CD4-positive, alpha-beta T cell (primary cell): ENCODE measurements at regions not wholly inside any gene's neighbourhood (a gene's known extent, or its start where the extent isn't known, plus 50 kb on each side); places are given as distances from the start of the nearest gene placed in this dataset.

Experiments
- ATAC-seq: fragments of 200-7000 bp; cut with Tn5 transposase; one replicate; pipeline ENCODE4 v1.10.0; 2022; ENCODE audit warnings: mild to moderate bottlenecking; ENCODE audit not compliant: poor library complexity
- CTCF ChIA-PET: fragments of 350-600 bp; sonication (Branson Sonifier 250); formaldehyde crosslinking; loops from one replicate; lab custom pipeline; 2021; ENCODE audit warnings: antibody characterized with exemption, inconsistent platforms; lab: Charles Lee
- POLR2A ChIA-PET: fragments of 350-600 bp; sonication (Branson Sonifier 250); formaldehyde crosslinking; loops from one replicate; lab custom pipeline; 2021; ENCODE audit warnings: antibody characterized with exemption, inconsistent platforms; lab: Charles Lee
- DNase-seq, 14 experiments: peaks; one replicate each; pipeline ENCODE4 v3.0.0-alpha.2; 2013 to 2020; ENCODE audit warnings: mixed read lengths in 2 of 14
- H3K27ac ChIP-seq, 2 donors: one replicate each; pipeline versions ENCODE4 v1.5.1 to v1.7.0; 2013; ENCODE audit warnings: low read length in 2 of 2, low read depth in 1 of 2, mild to moderate bottlenecking in 1 of 2
- H3K27me3 ChIP-seq, 2 experiments: 1 replicate in 1 of 2; 2 replicates in 1 of 2; pipeline versions ENCODE4 v1.6.1 to v1.7.0; 2013; ENCODE audit warnings: low read length in 2 of 2, control low read depth in 1 of 2, mild to moderate bottlenecking in 1 of 2, moderate library complexity in 1 of 2; ENCODE audit not compliant: insufficient read depth in 2 of 2, control insufficient read depth in 1 of 2
- H3K36me3 ChIP-seq: one replicate; pipeline ENCODE4 v1.6.1; 2013; ENCODE audit warnings: low read length, control low read depth; ENCODE audit not compliant: insufficient read depth
- H3K4me1 ChIP-seq: one replicate; pipeline ENCODE4 v1.6.1; 2013; ENCODE audit warnings: low read length, control low read depth; ENCODE audit not compliant: insufficient read depth
- H3K4me3 ChIP-seq: one replicate; pipeline ENCODE4 v1.5.1; 2013; ENCODE audit warnings: mild to moderate bottlenecking, low read length, moderate library complexity
- H3K9me3 ChIP-seq, 2 experiments: 1 replicate in 1 of 2; 2 replicates in 1 of 2; pipeline versions ENCODE4 v1.6.1 to v1.7.0; 2013; ENCODE audit warnings: low read length in 2 of 2, mild to moderate bottlenecking in 2 of 2, control low read depth in 1 of 2, moderate library complexity in 1 of 2; ENCODE audit not compliant: control insufficient read depth in 1 of 2, insufficient read depth in 1 of 2
- H3K27ac Mint-ChIP-seq: one replicate; pipeline ENCODE4 v1.8.0; 2020; ENCODE audit warnings: mixed read lengths
- H3K27me3 Mint-ChIP-seq: one replicate; pipeline ENCODE4 v1.8.0; 2021; ENCODE audit warnings: mixed read lengths
- H3K36me3 Mint-ChIP-seq: one replicate; pipeline ENCODE4 v1.8.0; 2021; ENCODE audit warnings: low read depth, mixed read lengths
- H3K4me1 Mint-ChIP-seq: one replicate; pipeline ENCODE4 v1.8.0; 2021; ENCODE audit warnings: low read depth, mixed read lengths
- H3K4me3 Mint-ChIP-seq: one replicate; pipeline ENCODE4 v1.8.0; 2020; ENCODE audit warnings: mild to moderate bottlenecking, mixed read lengths
- H3K9me3 Mint-ChIP-seq: one replicate; pipeline ENCODE4 v1.8.0; 2020; ENCODE audit warnings: mixed read lengths
- intact Hi-C, 2 experiments: fragments of 100-400 bp; cut with DNase I in 1 of 2; cut with micrococcal nuclease in 1 of 2; formaldehyde crosslinking; loops; one replicate each; pipeline versions ENCODE4 v1.15.1 to v1.9.0; 2023 to 2025; cut with DNase I, micrococcal nuclease
- TF ChIP-seq, protein P1 (sequence below): fragments of 200-600 bp; IDR thresholded peaks from one replicate; pipeline ENCODE4 v1.8.0; 2022; ENCODE audit warnings: antibody characterized with exemption, mild to moderate bottlenecking

GRCh38 chr6:167759206-167759605 lies 67.5 kb upstream of the AFDN start:
- Mint-ChIP-seq H3K9me3 (no peaks in the 10 kb centered on the region), H3K4me3 (no peak overlapping the region), H3K27ac (no peak overlapping the region), H3K4me1 (no peaks in the 10 kb centered on the region), H3K27me3 (peaks cover 19% of the 10 kb centered on the region), H3K36me3 (no peaks in the 10 kb centered on the region)
- no peaks in the 10 kb centered on the region for H3K36me3 ChIP-seq
- ChIA-PET POLR2A (no interaction called here), CTCF (no interaction called here)
- TF ChIP-seq, protein P1, sequence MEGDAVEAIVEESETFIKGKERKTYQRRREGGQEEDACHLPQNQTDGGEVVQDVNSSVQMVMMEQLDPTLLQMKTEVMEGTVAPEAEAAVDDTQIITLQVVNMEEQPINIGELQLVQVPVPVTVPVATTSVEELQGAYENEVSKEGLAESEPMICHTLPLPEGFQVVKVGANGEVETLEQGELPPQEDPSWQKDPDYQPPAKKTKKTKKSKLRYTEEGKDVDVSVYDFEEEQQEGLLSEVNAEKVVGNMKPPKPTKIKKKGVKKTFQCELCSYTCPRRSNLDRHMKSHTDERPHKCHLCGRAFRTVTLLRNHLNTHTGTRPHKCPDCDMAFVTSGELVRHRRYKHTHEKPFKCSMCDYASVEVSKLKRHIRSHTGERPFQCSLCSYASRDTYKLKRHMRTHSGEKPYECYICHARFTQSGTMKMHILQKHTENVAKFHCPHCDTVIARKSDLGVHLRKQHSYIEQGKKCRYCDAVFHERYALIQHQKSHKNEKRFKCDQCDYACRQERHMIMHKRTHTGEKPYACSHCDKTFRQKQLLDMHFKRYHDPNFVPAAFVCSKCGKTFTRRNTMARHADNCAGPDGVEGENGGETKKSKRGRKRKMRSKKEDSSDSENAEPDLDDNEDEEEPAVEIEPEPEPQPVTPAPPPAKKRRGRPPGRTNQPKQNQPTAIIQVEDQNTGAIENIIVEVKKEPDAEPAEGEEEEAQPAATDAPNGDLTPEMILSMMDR = no peak
- no peak overlapping the region for H3K27ac ChIP-seq
- intact Hi-C loops = no loop called here
- H3K27me3 ChIP-seq = peaks cover 0 to 4% of the 10 kb centered on the region in 2 experiments
- DNase-seq (no peak), ATAC-seq (no peak)
- H3K4me1 ChIP-seq = no peaks in the 10 kb centered on the region
- peaks cover 0 to 4% of the 10 kb centered on the region in 2 experiments for H3K9me3 ChIP-seq
- H3K4me3 ChIP-seq = no peak overlapping the region

DNA sequence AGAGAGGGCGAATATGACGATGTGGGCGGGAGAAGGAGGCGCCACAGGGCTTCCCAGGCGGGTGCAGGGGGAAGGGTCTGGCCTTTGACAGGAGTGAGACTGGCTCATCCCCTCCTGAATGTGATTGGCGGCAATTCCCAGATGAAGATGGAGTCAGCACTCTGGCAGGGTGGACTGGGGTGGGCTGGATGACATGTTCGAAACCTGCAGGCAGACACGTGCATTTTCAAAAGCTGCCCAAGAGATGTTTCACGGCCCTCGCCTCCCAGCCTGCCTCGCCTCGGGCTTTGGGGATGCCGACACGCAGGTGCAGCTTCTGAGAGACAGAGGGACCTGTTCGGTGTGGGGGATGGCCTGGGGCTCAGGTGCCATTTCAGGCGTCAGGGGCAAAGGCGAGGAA lies 66.8 kb upstream of the AFDN start:
- DNase-seq (no peak), ATAC-seq (no peak)
- Histone ChIP-seq H3K4me3 (no peak overlapping the region), H3K27me3 (peaks cover 0 to 4% of the 10 kb centered on the region in 2 experiments), H3K27ac (no peak overlapping the region), H3K36me3 (no peaks in the 10 kb centered on the region), H3K9me3 (peaks cover 0 to 4% of the 10 kb centered on the region in 2 experiments), H3K4me1 (no peaks in the 10 kb centered on the region)
- H3K9me3 Mint-ChIP-seq = no peaks in the 10 kb centered on the region
- no peaks in the 10 kb centered on the region for H3K4me1 Mint-ChIP-seq
- intact Hi-C loops = no loop called here
- TF ChIP-seq, protein P1 = no peak
- ChIA-PET POLR2A (no interaction called here), CTCF (no interaction called here)
- H3K36me3 Mint-ChIP-seq = no peaks in the 10 kb centered on the region
- no peak overlapping the region for H3K27ac Mint-ChIP-seq
- H3K27me3 Mint-ChIP-seq = peaks cover 16% of the 10 kb centered on the region
- no peak overlapping the region for H3K4me3 Mint-ChIP-seq

DNA sequence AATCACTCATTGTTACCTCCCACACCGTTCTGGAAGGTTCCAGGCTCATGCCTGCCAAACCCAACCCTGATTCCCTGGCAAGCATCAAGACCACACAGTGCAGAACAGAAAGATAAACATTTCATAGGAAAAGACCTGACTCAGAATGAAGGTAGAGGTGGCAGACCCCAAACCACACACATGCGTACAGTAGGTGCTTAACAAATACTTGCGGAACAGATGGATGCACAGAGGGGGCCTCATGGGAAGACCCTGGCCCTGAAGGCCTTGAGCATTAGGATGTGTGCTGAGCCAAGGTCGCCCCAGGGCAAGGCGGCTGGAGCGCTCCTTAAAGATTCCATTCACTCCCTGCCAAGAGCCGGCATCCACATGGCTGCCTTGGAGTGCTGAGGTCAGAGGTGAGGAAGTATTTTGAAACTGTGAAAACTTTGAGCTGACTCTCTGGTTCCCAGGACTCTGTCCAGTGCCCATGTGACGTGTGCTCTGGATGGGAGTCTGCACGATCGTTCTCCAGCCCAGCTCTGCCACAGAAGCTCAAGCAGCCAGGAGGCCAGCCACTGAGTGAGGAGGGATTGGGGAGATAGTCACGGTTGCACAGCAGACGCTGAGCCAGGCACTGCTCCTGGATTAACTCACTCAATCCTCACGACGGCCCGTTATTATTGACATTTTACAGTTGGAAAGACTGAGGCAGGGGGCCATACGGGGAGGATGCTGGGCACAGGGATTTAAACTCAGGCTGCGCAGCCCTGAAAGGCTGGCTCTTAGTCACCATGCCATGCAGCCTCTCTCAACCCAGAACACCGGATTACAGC lies 65.5 kb upstream of the AFDN start:
- H3K4me3 ChIP-seq = no peak overlapping the region
- ATAC-seq (no peak), DNase-seq (no peak)
- no peaks in the 10 kb centered on the region for H3K4me1 Mint-ChIP-seq
- ChIA-PET POLR2A (no interaction called here), CTCF (no interaction called here)
- no peaks in the 10 kb centered on the region for H3K36me3 Mint-ChIP-seq
- peaks cover 16% of the 10 kb centered on the region for H3K27me3 Mint-ChIP-seq
- H3K4me1 ChIP-seq = no peaks in the 10 kb centered on the region
- peaks cover 0 to 4% of the 10 kb centered on the region in 2 experiments for H3K27me3 ChIP-seq
- H3K27ac Mint-ChIP-seq = no peak overlapping the region
- H3K9me3 ChIP-seq = peaks cover 0 to 4% of the 10 kb centered on the region in 2 experiments
- no peak overlapping the region for H3K4me3 Mint-ChIP-seq
- intact Hi-C loops = no loop called here
- TF ChIP-seq, protein P1 = no peak
- no peaks in the 10 kb centered on the region for H3K36me3 ChIP-seq
- no peaks in the 10 kb centered on the region for H3K9me3 Mint-ChIP-seq
- H3K27ac ChIP-seq = no peak overlapping the region
